Testis (tissue), 2 donors: ENCODE measurements at regions not wholly inside any gene's neighbourhood (a gene's known extent, or its start where the extent isn't known, plus 50 kb on each side); places are given as distances from the start of the nearest gene placed in this dataset.

Source experiments
- DNase-seq: peaks from one replicate; pipeline ENCODE4 v3.0.0-alpha.2; 2019
- H3K27ac ChIP-seq, 2 donors: fragments of 200-600 bp; sonication (generic); one replicate each; pipeline ENCODE4 v1.5.1; 2019
- H3K27me3 ChIP-seq: fragments of 200-600 bp; sonication (generic); one replicate; pipeline ENCODE4 v1.5.1; 2019
- H3K36me3 ChIP-seq: fragments of 200-600 bp; sonication (generic); one replicate; pipeline ENCODE4 v1.5.1; 2017; ENCODE audit warnings: low read depth; ENCODE audit errors: missing control alignments
- H3K4me1 ChIP-seq: fragments of 200-600 bp; sonication (generic); one replicate; pipeline ENCODE4 v1.5.1; 2019
- H3K4me3 ChIP-seq, 2 donors: fragments of 200-600 bp; sonication (generic); one replicate each; pipeline ENCODE4 v1.5.1; 2017 to 2019
- H3K9me3 ChIP-seq: fragments of 200-600 bp; sonication (generic); one replicate; pipeline ENCODE4 v1.5.1; 2017
- POLR2A ChIP-seq: fragments of 450-650 bp; IDR thresholded peaks from one replicate; pipeline ENCODE4 v1.6.1; 2017; ENCODE audit warnings: antibody characterized with exemption, mild to moderate bottlenecking, moderate library complexity
- WGBS, 2 donors: methylation state at CpG; one replicate each; pipeline ENCODE4 v1.1.5; 2018; 5-methylcytosine and 5-hydroxymethylcytosine counted together
- intact Hi-C: fragments of 100-400 bp; cut with DNase I; formaldehyde crosslinking; loops from one replicate; pipeline ENCODE4 v1.15.1; 2023; ENCODE audit warnings: low total_unique reads
- TF ChIP-seq, protein P1 (sequence below), 3 experiments: fragments of 450-650 bp in 2 of 3; fragments of 200-600 bp in 1 of 3; sonication (generic) in 1 of 3; IDR thresholded peaks; one replicate each; pipeline ENCODE4 v1.5.1; 2016 to 2019; ENCODE audit warnings: antibody characterized with exemption in 3 of 3, mild to moderate bottlenecking in 2 of 3, moderate library complexity in 1 of 3

DNA sequence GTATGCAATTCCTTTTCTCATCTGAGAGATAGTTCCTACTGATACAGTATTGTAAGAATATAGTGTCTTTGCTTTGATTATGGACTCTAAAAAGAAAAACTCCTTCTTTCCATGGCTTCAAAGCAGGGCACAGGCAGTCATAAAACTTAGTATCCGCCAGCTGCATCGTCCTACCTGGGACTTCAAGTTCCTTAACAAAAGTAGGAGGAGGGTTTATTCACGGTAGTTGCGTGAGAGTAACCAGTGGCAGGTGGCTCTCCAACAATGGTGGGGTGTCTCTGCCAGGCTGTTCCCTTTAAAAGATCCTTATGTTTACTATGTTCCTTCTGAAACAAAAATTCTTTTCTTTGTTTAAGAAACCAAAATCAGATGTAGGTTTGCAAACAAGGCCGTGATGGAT, 173.5 kb upstream of the DMAC1 start:
- H3K9me3 ChIP-seq, result no peaks in the 10 kb centered on the region
- H3K27me3 ChIP-seq, result no peaks in the 10 kb centered on the region
- intact Hi-C loops, result no loop called here
- TF ChIP-seq, protein P1, sequence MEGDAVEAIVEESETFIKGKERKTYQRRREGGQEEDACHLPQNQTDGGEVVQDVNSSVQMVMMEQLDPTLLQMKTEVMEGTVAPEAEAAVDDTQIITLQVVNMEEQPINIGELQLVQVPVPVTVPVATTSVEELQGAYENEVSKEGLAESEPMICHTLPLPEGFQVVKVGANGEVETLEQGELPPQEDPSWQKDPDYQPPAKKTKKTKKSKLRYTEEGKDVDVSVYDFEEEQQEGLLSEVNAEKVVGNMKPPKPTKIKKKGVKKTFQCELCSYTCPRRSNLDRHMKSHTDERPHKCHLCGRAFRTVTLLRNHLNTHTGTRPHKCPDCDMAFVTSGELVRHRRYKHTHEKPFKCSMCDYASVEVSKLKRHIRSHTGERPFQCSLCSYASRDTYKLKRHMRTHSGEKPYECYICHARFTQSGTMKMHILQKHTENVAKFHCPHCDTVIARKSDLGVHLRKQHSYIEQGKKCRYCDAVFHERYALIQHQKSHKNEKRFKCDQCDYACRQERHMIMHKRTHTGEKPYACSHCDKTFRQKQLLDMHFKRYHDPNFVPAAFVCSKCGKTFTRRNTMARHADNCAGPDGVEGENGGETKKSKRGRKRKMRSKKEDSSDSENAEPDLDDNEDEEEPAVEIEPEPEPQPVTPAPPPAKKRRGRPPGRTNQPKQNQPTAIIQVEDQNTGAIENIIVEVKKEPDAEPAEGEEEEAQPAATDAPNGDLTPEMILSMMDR (IDR thresholded peaks at IDR 0.05), result no peak
- TF ChIP-seq POLR2A, result no peak
- H3K4me1 ChIP-seq, result no peaks in the 10 kb centered on the region
- DNase-seq, result no peak
- no peak overlapping the region for H3K27ac ChIP-seq
- no peaks in the 10 kb centered on the region for H3K36me3 ChIP-seq
- H3K4me3 ChIP-seq, result no peak overlapping the region
- WGBS, 2 donors, result 56 to 65% methylated on average over 5 of the region's 5 CpGs

DNA sequence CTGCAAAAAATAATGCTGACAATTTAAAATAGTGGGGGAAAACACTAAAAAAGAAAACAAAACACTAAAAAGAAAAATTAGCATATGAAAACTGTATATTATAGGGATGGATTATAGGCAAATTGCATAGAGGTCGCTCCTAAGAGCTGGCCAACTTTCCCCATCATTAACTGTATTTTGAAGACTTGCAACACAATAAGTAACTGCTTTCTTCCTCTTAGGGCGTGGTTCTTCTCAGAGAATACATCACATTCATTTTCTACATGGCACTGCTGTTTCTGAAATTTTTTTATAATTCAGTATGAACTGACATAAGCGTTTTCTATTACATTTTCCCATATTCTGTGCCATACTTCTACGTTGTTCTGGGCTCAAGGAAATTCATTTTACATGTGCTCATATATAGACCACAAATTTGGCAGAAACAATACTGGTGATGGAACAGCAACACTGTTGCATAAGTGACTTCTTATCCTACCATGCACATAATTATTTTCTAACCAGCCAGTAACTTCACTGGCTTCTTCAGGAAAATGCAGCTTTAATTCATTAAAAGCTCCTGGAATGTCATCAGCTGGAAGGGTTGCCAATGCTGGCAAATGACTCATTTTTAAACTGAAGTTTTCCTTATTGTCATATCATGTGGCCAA, 171.2 kb upstream of the DMAC1 start:
- intact Hi-C loops, result no loop called here

DNA sequence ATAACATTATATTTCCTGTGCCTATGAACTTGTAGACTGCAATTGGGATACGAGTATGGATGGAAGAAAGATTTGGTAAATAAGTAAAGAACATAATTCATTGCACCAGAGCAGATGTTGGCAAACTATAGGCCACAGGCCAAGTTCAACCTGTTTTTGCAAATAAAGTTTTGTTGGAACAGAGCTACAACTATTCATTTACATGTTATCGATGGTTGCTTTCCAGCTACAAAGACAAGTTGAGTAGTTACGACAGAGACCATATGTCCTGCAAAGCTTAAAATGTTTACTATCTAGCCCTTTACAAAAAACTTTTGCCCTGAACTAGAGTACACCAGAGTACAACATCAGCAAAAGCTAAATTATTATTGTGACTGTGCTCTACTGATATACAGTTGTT, 169.1 kb upstream of the DMAC1 start:
- no peak for DNase-seq
- 87 to 91% methylated on average over 3 of the region's 3 CpGs for WGBS, 2 donors
- intact Hi-C loops, result no loop called here
- Histone ChIP-seq H3K4me1 (no peaks in the 10 kb centered on the region), H3K27ac (no peak overlapping the region), H3K4me3 (no peak overlapping the region), H3K27me3 (no peaks in the 10 kb centered on the region), H3K36me3 (no peaks in the 10 kb centered on the region), H3K9me3 (no peaks in the 10 kb centered on the region)
- TF ChIP-seq, protein P1 (IDR thresholded peaks at IDR 0.05), result no peak
- TF ChIP-seq POLR2A, result no peak

More for the DNA sequence above, 171.2 kb upstream of the DMAC1 start:
- 87% methylated on average over 4 of the region's 4 CpGs for WGBS, 2 donors
- Histone ChIP-seq H3K27me3 (no peaks in the 10 kb centered on the region), H3K4me1 (no peaks in the 10 kb centered on the region), H3K9me3 (no peaks in the 10 kb centered on the region), H3K36me3 (no peaks in the 10 kb centered on the region), H3K27ac (no peak overlapping the region), H3K4me3 (no peak overlapping the region)
- DNase-seq, result no peak
- TF ChIP-seq, protein P1 (IDR thresholded peaks at IDR 0.05), result no peak
- no peak for TF ChIP-seq POLR2A

DNA sequence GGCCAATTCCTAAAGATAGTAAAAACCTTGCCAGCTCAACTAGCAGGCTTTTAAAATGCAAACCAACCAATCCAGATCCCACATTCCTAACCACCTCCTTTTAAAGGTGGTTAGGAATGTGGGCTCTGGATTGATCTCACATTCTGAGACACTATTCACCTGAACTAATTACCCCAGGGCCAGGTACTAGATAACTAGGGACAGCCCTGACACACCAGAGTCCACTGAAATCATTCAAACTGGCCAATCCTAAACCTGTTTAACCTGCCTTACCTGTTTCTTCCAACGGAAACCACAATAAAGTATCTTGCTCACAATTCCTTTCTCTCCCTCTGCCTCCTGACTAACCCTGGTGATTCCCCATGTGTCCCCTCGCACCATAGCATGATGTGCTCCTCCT, 168.3 kb upstream of the DMAC1 start:
- intact Hi-C loops, result no loop called here
- Histone ChIP-seq H3K9me3 (no peaks in the 10 kb centered on the region), H3K27ac (no peak overlapping the region), H3K36me3 (no peaks in the 10 kb centered on the region), H3K27me3 (no peaks in the 10 kb centered on the region), H3K4me3 (no peak overlapping the region), H3K4me1 (no peaks in the 10 kb centered on the region)
- 85 to 99% methylated on average over 2 of the region's 2 CpGs for WGBS, 2 donors
- DNase-seq, result no peak
- TF ChIP-seq, protein P1 (IDR thresholded peaks at IDR 0.05), result no peak
- no peak for TF ChIP-seq POLR2A
